CD4-positive, alpha-beta T cell treated with Interleukin-17A for 1 hour (primary cell): ENCODE measurements at regions not wholly inside any gene's neighbourhood (a gene's known extent, or its start where the extent isn't known, plus 50 kb on each side); places are given as distances from the start of the nearest gene placed in this dataset.
A peak's percentile ranks its signal among the peaks of the same experiment; 100 is the strongest.

Experiments
- DNase-seq: peaks from one replicate; pipeline ENCODE4 v3.0.0-alpha.2; 2020

DNA sequence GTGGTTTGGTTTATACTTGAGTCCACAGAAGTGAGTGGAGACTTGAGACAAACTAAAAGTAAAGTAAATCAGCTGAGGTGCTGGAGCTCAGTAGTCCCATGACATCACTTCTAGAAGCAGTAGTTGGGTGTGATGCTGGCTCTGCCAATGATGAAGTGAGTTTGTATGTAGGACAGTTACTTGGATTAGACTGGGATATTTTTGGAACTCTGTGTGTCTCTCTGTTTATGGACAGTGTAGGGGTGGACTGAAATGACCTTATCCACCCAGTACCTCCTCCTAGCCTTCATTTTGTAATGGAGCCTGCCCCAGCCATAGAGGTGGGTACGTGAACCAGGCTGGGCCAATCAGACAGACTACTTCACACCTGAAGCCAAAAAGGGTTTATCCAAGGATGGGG is 52.2 kb downstream of the POLR1D start:
- no peak for DNase-seq

GRCh38 chr13:27678306-27679040 is 56.8 kb downstream of the POLR1D start:
- DNase-seq, result no peak

DNA sequence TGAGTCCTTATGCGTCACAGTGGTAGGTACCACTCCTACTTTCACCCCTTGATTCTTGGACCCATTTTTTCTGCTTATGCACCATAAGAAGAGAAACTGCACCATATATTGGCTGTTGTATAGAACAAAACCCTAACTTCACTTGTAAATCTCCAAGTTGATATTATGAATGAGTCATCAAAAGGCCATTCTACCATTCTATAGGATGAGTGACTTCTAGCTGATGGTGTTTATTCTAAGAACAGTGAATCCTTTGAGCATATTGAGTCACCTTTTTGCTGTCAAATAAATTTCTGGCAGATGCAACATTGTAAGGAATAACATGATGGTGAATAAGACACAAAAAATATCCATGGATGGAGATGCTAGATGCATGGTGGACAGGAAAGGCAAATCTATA is 57.7 kb downstream of the POLR1D start:
- DNase-seq, result no peak

DNA sequence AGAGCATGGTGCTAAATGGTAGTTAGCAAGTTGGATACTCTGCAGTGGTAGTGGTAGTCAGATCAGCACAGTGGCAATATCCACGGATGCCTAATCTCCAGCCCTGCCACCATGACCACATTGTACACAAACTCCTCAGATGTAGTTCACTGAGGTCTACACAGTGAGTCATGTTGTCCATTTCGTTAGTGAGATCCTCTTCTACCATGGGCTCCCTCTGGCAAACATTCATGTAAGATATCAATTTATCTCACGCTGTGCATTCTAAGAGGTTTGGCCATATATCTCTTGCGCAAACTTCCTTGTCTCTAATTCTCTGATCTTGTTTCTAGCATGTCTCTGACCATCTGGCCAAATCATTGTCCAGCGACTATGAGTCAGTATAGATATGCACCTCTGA is 58.2 kb downstream of the POLR1D start:
- DNase-seq, result no peak

- DNase-seq, result no peak
Measured at GRCh38 chr13:27680465-27680864, 58.8 kb downstream of the POLR1D start.

DNA sequence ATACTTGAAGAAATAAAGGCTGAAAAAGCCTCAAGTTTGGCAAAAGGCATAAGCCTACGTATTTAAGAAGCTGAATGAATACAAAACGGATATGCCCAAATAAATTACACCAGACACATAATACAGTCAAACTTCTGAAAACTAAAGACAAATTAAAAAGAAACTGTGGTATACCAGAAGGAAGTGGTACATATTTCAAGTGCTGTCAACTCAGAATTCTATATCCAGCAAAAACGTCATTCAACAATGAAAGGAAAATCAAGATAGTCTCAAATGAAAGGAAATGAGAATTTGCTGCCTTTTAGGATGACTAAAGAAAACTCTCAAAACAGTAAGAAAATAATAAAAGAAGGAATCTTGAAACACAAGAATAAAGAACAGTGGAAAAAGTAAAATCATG is 69.5 kb downstream of the POLR1D start:
- no peak for DNase-seq

- no peak for DNase-seq
Measured at GRCh38 chr13:27696731-27697130, 75.0 kb downstream of the POLR1D start.

DNA sequence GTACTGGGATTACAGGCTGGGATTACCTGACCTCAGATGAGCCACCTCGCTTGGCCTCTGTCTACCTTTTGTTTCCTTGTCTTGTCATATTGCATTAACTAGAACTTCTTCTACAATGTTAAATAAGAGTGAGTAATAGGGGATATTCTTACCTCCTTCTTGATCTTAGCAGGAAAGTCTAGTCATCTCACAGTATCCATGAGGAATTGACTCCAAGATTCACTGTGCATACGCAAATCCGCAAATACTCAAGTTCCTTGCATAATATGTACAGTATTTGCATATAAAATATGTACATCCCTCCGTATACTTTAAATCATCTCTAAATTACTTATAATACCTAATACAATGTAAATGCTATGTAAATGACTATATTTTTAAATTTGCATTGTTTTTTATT is 78.3 kb downstream of the POLR1D start:
- no peak for DNase-seq

DNA sequence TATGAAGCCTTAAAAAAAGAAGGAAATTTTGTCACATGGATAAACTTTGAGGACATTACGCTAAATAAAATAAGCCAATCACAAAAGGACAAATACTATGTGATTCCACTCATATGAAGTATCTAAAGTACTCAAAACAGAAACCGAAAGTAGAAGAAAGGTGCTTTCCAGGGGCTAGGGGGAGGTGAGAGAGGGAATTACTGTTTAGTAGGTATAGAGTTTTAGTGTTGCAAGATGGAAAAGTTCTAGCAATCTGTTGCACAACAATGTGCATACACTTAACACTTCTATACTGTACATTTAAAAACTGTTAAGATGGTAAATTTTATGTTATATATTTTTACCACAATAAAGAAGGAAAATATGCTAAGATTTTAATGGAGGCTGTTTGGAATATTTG is 83.0 kb downstream of the POLR1D start:
- DNase-seq, result peak; percentile 32

DNA sequence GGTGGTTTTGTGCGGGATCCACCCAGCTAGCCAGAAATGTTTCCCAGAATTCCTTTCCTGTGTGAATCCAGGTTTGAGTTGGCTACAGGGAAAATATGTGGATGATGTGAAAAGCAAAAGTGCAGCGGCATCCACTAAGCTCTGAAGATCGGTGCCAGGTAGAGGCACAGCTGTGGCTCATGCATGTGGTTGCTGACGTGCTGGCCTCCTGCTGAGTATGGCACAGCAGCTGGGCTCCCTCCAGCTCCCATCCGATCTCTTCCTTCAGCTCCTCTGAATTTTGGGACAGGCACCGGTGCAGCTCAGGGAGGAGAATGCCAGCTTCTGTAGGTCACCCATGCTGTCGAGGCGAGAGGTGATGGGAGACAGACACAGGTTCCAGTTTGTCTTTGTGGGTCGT is 84.0 kb upstream of the GSX1 start:
- DNase-seq, result no peak

- no peak for DNase-seq
Measured at GRCh38 chr13:27709779-27710178, 82.5 kb upstream of the GSX1 start.

GRCh38 chr13:27712421-27712820 is 79.9 kb upstream of the GSX1 start:
- peak; percentile 33 for DNase-seq

DNA sequence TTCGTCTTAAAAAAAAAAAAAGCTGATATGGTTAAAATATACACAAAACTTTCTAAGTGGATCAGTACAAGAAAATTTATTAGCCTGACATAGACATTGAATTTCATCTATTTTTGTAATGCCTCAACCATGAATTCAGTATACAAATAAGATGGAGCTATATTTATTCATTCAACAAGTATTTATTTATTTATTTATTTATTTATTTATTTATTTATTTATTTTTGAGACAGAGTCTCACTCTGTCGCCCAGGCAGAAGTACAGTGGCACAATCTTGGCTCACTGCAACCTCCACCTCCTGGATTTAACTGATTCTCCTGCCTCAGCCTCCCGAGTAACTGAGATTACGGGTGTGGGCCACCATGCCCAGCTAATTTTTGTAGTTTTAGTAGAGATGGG is 78.5 kb upstream of the GSX1 start:
- no peak for DNase-seq

- DNase-seq, result no peak
Measured at GRCh38 chr13:27721681-27722080, 70.6 kb upstream of the GSX1 start.

- DNase-seq, result no peak
Measured at GRCh38 chr13:27728271-27728670, 64.0 kb upstream of the GSX1 start.

- no peak for DNase-seq
Measured at GRCh38 chr13:27730191-27730590, 62.1 kb upstream of the GSX1 start.
